Left renal pelvis (tissue), 4 donors: ENCODE measurements at regions not wholly inside any gene's neighbourhood (a gene's known extent, or its start where the extent isn't known, plus 50 kb on each side); places are given as distances from the start of the nearest gene placed in this dataset.
"Not testable (repeated sequence)": the region's sequence is repeated elsewhere in the genome, so short reads cannot be mapped to it uniquely, and the experiment has no call there.

Experiments used
- DNase-seq, 4 donors: peaks; one replicate each; pipeline ENCODE4 v3.0.0-alpha.2; 2013; ENCODE audit warnings: low read depth in 4 of 4, low spot score in 3 of 4

GRCh38 chrX:26908218-26908617 lies 554.9 kb downstream of the PPP4R3C start:
- no peak for DNase-seq

GRCh38 chrX:26889574-26889973 lies 573.6 kb downstream of the PPP4R3C start:
- DNase-seq: no peak

- no peak for DNase-seq
Measured at GRCh38 chrX:26873736-26874135, 589.4 kb downstream of the PPP4R3C start.

DNA sequence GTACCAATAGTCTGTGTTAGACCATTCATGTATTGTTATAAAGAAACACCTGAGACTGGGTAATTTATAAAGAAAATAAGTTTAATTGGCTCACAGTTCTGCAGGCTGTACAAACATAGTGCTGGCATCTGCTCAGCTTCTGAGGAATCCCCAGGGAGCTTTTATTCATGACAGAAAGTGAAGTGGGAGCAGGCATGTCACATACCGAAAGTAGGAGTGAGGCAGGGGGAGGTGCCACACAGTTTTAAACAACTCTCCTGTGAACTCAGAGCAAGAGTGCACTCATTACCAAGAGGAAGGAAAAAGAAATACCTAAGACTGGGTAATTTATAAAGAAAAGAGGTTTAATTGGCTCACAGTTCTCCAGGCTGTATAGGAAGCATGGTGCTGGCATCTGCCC lies 591.2 kb downstream of the PPP4R3C start:
- no peak for DNase-seq

GRCh38 chrX:26851981-26852380 lies 611.2 kb downstream of the PPP4R3C start:
- no peak for DNase-seq

- no peak for DNase-seq
Measured at GRCh38 chrX:26848511-26848910, 614.6 kb downstream of the PPP4R3C start.

DNA sequence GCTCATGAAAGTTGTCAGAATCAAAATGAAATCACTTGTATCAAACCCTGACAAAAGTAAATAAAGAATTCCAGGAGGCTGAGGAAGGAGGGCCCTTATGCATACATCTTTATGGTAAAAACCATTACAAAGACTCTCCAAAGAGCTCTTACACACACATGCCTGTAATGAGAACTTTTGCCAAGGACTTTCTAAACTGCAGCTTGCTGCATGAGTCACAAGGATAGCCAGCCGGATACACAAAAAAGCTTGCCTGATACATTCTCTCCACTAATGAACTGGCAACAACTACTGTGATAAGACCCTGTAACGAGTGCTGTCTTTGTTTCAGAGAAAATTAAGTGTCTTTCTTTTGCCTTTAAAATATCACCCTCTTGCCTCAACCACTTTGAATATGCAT lies 618.1 kb downstream of the PPP4R3C start:
- no peak for DNase-seq

DNA sequence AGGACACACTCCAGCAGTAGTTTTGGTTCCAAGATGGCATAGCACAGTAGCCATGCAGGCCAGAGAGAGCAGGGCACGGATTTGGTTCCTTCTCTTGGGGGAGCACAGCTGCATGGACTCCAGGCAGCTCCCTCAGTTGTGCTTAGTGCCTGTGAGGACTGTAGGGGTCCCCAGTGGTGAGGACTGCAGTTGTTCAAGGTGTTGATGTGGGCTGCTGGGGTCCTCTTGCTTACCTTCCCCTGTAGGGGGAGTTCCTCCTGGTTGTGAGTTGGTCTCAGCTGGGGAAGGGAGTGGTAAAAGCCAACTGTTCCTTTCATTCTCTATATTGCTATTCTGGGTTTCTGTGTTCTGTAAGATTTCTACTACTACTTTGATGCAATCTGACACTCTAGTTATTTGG lies 606.5 kb downstream of the MAGEB5 start:
- DNase-seq: no peak

GRCh38 chrX:26789751-26790150 lies 573.8 kb downstream of the MAGEB5 start:
- no peak for DNase-seq

- DNase-seq: no peak
Measured at GRCh38 chrX:26788402-26788998, 572.5 kb downstream of the MAGEB5 start.

DNA sequence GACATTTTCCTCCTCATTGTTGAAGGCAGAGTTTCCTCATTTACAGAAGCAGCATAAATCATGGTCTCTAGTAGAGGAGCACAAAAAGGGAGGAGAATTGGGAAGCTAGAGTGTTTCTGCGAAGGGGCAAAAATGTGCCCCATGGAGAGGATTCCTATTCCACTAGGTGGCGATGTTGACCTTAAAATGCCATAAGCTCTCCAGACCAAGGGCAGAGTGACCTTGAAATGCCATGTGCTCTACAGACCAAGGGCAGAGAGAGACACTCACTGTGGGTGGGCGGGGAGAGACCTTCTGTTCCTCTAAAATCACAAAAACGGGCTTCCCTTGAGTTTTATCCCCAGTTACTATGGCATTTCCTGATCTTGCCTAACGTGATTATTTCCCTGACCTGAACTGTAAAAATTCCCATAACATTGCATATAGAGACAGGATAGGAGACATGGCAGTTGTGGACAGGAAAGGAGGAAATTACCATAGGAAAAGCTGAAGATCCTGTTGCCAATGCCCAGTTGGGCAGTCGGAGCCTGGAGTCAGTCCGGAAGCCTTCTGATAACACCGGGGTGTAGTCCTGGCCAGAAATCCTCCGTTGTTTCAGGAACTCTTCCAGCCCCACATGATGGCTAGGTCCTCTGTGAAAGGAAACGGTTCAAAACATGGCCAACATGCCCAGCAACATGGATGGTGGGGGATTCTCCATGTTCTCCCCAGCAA lies 567.7 kb downstream of the MAGEB5 start:
- DNase-seq: peak; percentile 1 to 5 (median 2)

DNA sequence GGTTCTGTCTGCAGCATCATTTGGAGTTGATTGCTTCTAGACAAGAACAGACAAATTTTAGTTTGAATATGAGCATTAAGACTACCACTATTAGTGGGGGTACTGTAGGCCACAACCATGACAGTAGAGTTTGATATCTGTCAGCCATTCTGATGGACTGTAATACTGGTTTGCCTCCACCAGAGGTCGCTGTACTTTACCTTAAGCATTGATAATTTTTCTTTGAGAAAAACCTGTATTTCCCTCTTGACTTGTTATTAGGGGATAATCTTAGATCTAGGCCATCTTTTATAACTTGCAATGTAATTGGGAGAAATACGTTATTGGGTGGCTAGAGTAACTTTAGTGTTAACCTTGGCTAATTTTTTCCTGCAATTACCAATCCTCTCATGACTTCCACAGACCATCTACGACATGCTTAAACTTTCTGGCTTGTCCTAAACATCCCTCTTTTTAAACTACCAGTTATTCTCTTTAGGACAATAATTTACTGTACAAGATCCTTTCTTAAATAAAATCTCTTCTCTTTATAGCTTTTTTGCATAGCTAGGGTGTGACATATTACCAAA lies 562.4 kb downstream of the MAGEB5 start:
- DNase-seq: no peak

GRCh38 chrX:26762253-26762652 lies 546.3 kb downstream of the MAGEB5 start:
- no peak for DNase-seq

DNA sequence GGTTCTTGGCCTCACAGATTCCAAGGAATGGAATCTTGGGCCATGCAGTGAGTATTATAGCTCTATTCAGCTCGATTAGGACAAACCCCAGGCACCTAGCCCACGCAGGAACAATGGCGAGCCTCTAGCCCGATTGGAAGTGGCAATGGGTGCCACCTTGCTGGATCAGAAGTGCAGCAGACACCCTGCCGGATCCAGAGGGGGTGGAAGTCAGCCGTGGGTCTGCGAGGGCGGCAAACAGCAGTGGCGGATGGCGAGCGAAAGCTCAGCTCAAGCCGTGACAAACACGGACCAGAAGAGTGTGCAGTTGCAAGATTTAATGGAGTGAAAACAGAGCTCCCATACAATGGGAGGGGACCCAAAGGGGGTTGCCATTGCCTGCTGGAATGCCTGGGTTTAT lies 539.8 kb downstream of the MAGEB5 start:
- not testable (repeated sequence) for DNase-seq

DNA sequence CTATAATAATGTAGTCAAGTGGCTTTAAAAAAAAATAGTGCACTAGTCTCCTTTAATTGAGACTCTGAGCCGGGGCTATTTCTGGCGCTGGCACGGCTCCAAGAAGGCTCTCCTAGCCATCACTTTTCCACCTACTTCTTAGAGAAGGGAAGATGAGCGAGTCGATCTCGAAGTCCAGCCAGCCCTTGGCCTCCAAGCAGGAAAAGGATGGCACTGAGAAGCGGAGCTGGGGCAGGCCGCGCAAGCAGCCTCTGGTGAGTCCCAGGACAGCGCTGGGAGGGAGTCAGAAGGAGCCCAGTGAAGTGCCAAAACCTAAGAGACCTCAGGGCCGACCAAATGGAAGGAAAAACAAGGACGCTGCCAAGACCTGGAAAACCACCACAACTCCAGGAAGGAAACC lies 531.9 kb downstream of the MAGEB5 start:
- no peak for DNase-seq

- no peak for DNase-seq
Measured at GRCh38 chrX:26722666-26723428, 506.9 kb downstream of the MAGEB5 start.

DNA sequence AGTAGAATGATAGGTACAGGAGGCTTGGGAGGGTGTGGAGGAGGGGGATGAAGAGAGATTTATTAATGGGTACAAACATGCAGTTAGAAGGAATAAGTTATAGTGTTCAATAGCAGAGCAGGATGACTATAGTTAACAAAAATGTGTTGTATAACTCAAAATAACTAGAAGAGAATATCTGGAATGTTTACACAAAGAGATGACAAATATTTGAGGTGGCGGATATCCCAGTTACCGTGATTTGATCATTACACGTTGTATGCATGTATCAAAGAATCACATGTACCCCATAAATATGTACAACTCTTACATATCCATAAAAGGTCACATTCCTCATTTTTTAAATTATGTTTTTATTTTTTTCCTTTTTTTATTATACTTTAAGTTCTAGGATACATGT lies 456.6 kb downstream of the MAGEB5 start:
- no peak for DNase-seq

DNA sequence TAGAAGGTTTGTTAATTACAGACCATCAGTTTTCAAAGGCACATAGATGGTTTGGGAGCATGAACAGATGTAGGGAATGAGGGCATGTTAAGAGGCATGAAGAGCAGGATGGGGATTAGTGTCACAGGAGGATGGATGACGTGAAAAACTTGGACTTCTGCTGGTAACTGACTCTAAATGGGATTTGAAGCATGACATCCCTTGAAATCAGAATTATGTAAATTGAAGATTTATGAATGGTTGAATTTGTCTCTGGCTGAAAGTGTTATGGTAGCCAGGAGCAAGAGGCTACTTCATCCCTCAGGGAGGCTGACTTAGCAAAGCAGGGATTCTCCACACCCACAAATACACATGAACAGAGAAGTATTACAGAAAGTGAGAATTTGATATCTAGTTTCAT lies 454.6 kb downstream of the MAGEB5 start:
- DNase-seq: no peak

GRCh38 chrX:26664919-26665318 lies 448.9 kb downstream of the MAGEB5 start:
- no peak for DNase-seq

- no peak for DNase-seq
Measured at GRCh38 chrX:26653050-26653449, 437.1 kb downstream of the MAGEB5 start.

- no peak for DNase-seq
Measured at GRCh38 chrX:26651755-26652154, 435.8 kb downstream of the MAGEB5 start.

DNA sequence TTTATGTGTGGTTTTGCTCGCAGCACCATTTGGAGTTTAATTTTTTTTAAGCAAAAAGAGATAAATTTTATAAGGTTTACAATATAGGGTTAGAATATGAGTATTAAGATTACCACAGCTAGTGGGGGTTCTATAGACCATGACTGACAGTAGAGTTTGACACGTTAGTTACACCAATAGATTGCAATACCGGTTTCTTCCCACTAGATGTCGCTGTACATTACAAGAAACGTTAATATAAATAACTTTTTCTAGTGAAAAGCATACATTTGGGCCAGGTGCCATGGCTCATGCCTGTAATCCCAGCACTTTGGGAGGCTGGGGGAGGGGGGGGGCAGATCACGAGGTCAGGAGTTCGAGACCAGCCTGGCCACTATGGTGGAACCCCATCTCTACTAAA lies 433.6 kb downstream of the MAGEB5 start:
- no peak for DNase-seq
